ENCODE measurements at regions not wholly inside any gene's neighbourhood (a gene's known extent, or its start where the extent isn't known, plus 50 kb on each side); places are given as distances from the start of the nearest gene placed in this dataset.

GRCh38 chr6:126541806-126542491 is 202.0 kb downstream of the CENPW start:
- TF ChIP-seq ETV6 (CRISPR knock-in tag; IDR thresholded peaks at IDR 0.05) (no peak), NR2C2 (CRISPR knock-in tag; IDR thresholded peaks at IDR 0.05) (no peak), USF2 (CRISPR knock-in tag; IDR thresholded peaks at IDR 0.05) (no peak), SP1 (CRISPR knock-in tag; conservative IDR thresholded peaks at IDR 0.05) (no peak)
- TF ChIP-seq, protein P1, sequence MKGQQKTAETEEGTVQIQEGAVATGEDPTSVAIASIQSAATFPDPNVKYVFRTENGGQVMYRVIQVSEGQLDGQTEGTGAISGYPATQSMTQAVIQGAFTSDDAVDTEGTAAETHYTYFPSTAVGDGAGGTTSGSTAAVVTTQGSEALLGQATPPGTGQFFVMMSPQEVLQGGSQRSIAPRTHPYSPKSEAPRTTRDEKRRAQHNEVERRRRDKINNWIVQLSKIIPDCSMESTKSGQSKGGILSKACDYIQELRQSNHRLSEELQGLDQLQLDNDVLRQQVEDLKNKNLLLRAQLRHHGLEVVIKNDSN (CRISPR knock-in tag; IDR thresholded peaks at IDR 0.05), result no peak
- TF ChIP-seq, protein P2, sequence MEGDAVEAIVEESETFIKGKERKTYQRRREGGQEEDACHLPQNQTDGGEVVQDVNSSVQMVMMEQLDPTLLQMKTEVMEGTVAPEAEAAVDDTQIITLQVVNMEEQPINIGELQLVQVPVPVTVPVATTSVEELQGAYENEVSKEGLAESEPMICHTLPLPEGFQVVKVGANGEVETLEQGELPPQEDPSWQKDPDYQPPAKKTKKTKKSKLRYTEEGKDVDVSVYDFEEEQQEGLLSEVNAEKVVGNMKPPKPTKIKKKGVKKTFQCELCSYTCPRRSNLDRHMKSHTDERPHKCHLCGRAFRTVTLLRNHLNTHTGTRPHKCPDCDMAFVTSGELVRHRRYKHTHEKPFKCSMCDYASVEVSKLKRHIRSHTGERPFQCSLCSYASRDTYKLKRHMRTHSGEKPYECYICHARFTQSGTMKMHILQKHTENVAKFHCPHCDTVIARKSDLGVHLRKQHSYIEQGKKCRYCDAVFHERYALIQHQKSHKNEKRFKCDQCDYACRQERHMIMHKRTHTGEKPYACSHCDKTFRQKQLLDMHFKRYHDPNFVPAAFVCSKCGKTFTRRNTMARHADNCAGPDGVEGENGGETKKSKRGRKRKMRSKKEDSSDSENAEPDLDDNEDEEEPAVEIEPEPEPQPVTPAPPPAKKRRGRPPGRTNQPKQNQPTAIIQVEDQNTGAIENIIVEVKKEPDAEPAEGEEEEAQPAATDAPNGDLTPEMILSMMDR (IDR thresholded peaks at IDR 0.05), result no peak

Data from WTC11 (cell line).